ENCODE measurements at regions not wholly inside any gene's neighbourhood (a gene's known extent, or its start where the extent isn't known, plus 50 kb on each side); places are given as distances from the start of the nearest gene placed in this dataset.

GRCh38 chr2:48173141-48173540, 141.3 kb upstream of the FOXN2 start:
- H3K4me2 ChIP-seq: no peak overlapping the region

GRCh38 chr2:48174503-48174902, 140.0 kb upstream of the FOXN2 start:
- no peaks in the 10 kb centered on the region for H3K4me1 ChIP-seq (ENCODE audit: insufficient read depth)
- H3K9me3 ChIP-seq (ENCODE audit: low read depth): no peaks in the 10 kb centered on the region
- TF ChIP-seq CTCF (IDR thresholded peaks at IDR 0.05; ENCODE audit: poor library complexity) (no peak), EZH2 (IDR thresholded peaks at IDR 0.05; ENCODE audit: borderline replicate concordance) (no peak), EZH2phosphoT487 (IDR thresholded peaks at IDR 0.05; ENCODE audit: low read depth, severe bottlenecking, unreplicated experiment) (no peak)
- no peaks in the 10 kb centered on the region for H3K9me2 ChIP-seq (replicated peaks; ENCODE audit: insufficient read depth)
- H3K27me3 ChIP-seq: no peaks in the 10 kb centered on the region
- DNase-seq (ENCODE audit: low spot score): no peak
- H3K4me3 ChIP-seq: no peak overlapping the region
- no peak overlapping the region for H2AFZ ChIP-seq
- no peaks in the 10 kb centered on the region for H4K20me1 ChIP-seq (ENCODE audit: insufficient read depth, poor library complexity, severe bottlenecking)
- H3K36me3 ChIP-seq (replicated peaks; ENCODE audit: insufficient read depth, low read depth): no peaks in the 10 kb centered on the region
- H3K79me2 ChIP-seq: no peaks in the 10 kb centered on the region
- no peak overlapping the region for H3K27ac ChIP-seq
- H3K4me2 ChIP-seq: no peak overlapping the region
- 83% methylated on average over 2 of the region's 2 CpGs for WGBS (ENCODE audit: low lambda C conversion rate, missing lambda C conversion rate)

More at GRCh38 chr2:48173141-48173540, 141.3 kb upstream of the FOXN2 start:
- Histone ChIP-seq H3K9me2 (replicated peaks; ENCODE audit: insufficient read depth) (no peaks in the 10 kb centered on the region), H3K79me2 (no peaks in the 10 kb centered on the region), H3K27me3 (no peaks in the 10 kb centered on the region), H3K27ac (no peak overlapping the region), H3K4me3 (no peak overlapping the region), H3K36me3 (replicated peaks; ENCODE audit: insufficient read depth, low read depth) (no peaks in the 10 kb centered on the region), H3K9me3 (ENCODE audit: low read depth) (no peaks in the 10 kb centered on the region), H4K20me1 (ENCODE audit: insufficient read depth, poor library complexity, severe bottlenecking) (no peaks in the 10 kb centered on the region), H3K4me1 (ENCODE audit: insufficient read depth) (no peaks in the 10 kb centered on the region), H2AFZ (no peak overlapping the region)
- DNase-seq (ENCODE audit: low spot score): no peak
- 96% methylated on average over 3 of the region's 3 CpGs for WGBS (ENCODE audit: low lambda C conversion rate, missing lambda C conversion rate)
- no peak for TF ChIP-seq CTCF (IDR thresholded peaks at IDR 0.05; ENCODE audit: poor library complexity)
- no peak for TF ChIP-seq EZH2phosphoT487 (IDR thresholded peaks at IDR 0.05; ENCODE audit: low read depth, severe bottlenecking, unreplicated experiment)
- TF ChIP-seq EZH2 (IDR thresholded peaks at IDR 0.05; ENCODE audit: borderline replicate concordance): no peak

- no peak overlapping the region for H2AFZ ChIP-seq
- H3K79me2 ChIP-seq: no peaks in the 10 kb centered on the region
- no peaks in the 10 kb centered on the region for H3K36me3 ChIP-seq (replicated peaks; ENCODE audit: insufficient read depth, low read depth)
- H3K4me1 ChIP-seq (ENCODE audit: insufficient read depth): no peaks in the 10 kb centered on the region
- no peak for TF ChIP-seq CTCF (IDR thresholded peaks at IDR 0.05; ENCODE audit: poor library complexity)
- TF ChIP-seq EZH2 (IDR thresholded peaks at IDR 0.05; ENCODE audit: borderline replicate concordance): no peak
- no peak for TF ChIP-seq EZH2phosphoT487 (IDR thresholded peaks at IDR 0.05; ENCODE audit: low read depth, severe bottlenecking, unreplicated experiment)
- H3K27me3 ChIP-seq: no peaks in the 10 kb centered on the region
- DNase-seq (ENCODE audit: low spot score): no peak
- 55% methylated on average over 4 of the region's 4 CpGs for WGBS (ENCODE audit: low lambda C conversion rate, missing lambda C conversion rate)
- no peak overlapping the region for H3K27ac ChIP-seq
- H3K9me3 ChIP-seq (ENCODE audit: low read depth): no peaks in the 10 kb centered on the region
- H3K4me3 ChIP-seq: no peak overlapping the region
- H3K4me2 ChIP-seq: no peak overlapping the region
- no peaks in the 10 kb centered on the region for H3K9me2 ChIP-seq (replicated peaks; ENCODE audit: insufficient read depth)
- H4K20me1 ChIP-seq (ENCODE audit: insufficient read depth, poor library complexity, severe bottlenecking): no peaks in the 10 kb centered on the region
Observed at GRCh38 chr2:48175254-48175653, 139.2 kb upstream of the FOXN2 start.

GRCh38 chr2:48175656-48176055, 138.8 kb upstream of the FOXN2 start:
- Histone ChIP-seq H3K27me3 (no peaks in the 10 kb centered on the region), H3K79me2 (no peaks in the 10 kb centered on the region), H3K4me3 (no peak overlapping the region), H3K9me2 (replicated peaks; ENCODE audit: insufficient read depth) (no peaks in the 10 kb centered on the region), H3K4me1 (ENCODE audit: insufficient read depth) (no peaks in the 10 kb centered on the region), H3K9me3 (ENCODE audit: low read depth) (no peaks in the 10 kb centered on the region), H2AFZ (no peak overlapping the region), H3K27ac (no peak overlapping the region), H3K4me2 (no peak overlapping the region), H4K20me1 (ENCODE audit: insufficient read depth, poor library complexity, severe bottlenecking) (no peaks in the 10 kb centered on the region), H3K36me3 (replicated peaks; ENCODE audit: insufficient read depth, low read depth) (no peaks in the 10 kb centered on the region)
- TF ChIP-seq EZH2 (IDR thresholded peaks at IDR 0.05; ENCODE audit: borderline replicate concordance): no peak
- TF ChIP-seq CTCF (IDR thresholded peaks at IDR 0.05; ENCODE audit: poor library complexity): no peak
- DNase-seq (ENCODE audit: low spot score): no peak

All from hepatocyte (in vitro differentiated cells).